HL-60/S4 treated with retinoic acid at 250 ng/mL for 4 days and 3 days (cell line): ENCODE measurements at regions not wholly inside any gene's neighbourhood (a gene's known extent, or its start where the extent isn't known, plus 50 kb on each side); places are given as distances from the start of the nearest gene placed in this dataset.

Experiments used
- in situ Hi-C: fragments of 300-500 bp; cut with MboI; formaldehyde crosslinking; loops from 2 replicates; pipeline ENCODE4 v1.7.0; 2022; ENCODE audit warnings: low sequenced_read_pairs

- in situ Hi-C loops = no loop called here
These were observed 192.3 kb downstream of the TEX29 start for GRCh38 chr13:111512707-111513106.

- in situ Hi-C loops = no loop called here
These were observed 193.5 kb downstream of the TEX29 start for GRCh38 chr13:111513766-111514609.

GRCh38 chr13:111514610-111515306, 194.3 kb downstream of the TEX29 start:
- in situ Hi-C loops = no loop called here

GRCh38 chr13:111515307-111515617, 194.8 kb downstream of the TEX29 start:
- in situ Hi-C loops = no loop called here

GRCh38 chr13:111515635-111516034, 195.2 kb downstream of the TEX29 start:
- in situ Hi-C loops = no loop called here

- in situ Hi-C loops = no loop called here
These were observed 196.5 kb downstream of the TEX29 start for GRCh38 chr13:111516712-111517640.

- in situ Hi-C loops = no loop called here
These were observed 197.2 kb downstream of the TEX29 start for GRCh38 chr13:111517641-111518010.

- in situ Hi-C loops = no loop called here
These were observed 197.8 kb downstream of the TEX29 start for GRCh38 chr13:111518161-111518792.

- in situ Hi-C loops = no loop called here
These were observed 198.6 kb downstream of the TEX29 start for GRCh38 chr13:111519041-111519440.

- in situ Hi-C loops = no loop called here
These were observed 199.2 kb downstream of the TEX29 start for GRCh38 chr13:111519490-111520170.

GRCh38 chr13:111521030-111521429, 200.6 kb downstream of the TEX29 start:
- in situ Hi-C loops = no loop called here

- in situ Hi-C loops = no loop called here
These were observed 201.3 kb downstream of the TEX29 start for GRCh38 chr13:111521691-111522229.

- in situ Hi-C loops = no loop called here
These were observed 205.1 kb downstream of the TEX29 start for GRCh38 chr13:111525320-111526118.

- in situ Hi-C loops = no loop called here
These were observed 206.5 kb downstream of the TEX29 start for GRCh38 chr13:111526922-111527321.

- in situ Hi-C loops = no loop called here
These were observed 207.3 kb downstream of the TEX29 start for GRCh38 chr13:111527614-111528229.

GRCh38 chr13:111528513-111528912, 208.1 kb downstream of the TEX29 start:
- in situ Hi-C loops = no loop called here

GRCh38 chr13:111530137-111530870, 209.9 kb downstream of the TEX29 start:
- in situ Hi-C loops = no loop called here

GRCh38 chr13:111531505-111531904, 211.1 kb downstream of the TEX29 start:
- in situ Hi-C loops = no loop called here
